Mesendoderm (in vitro differentiated cells): ENCODE measurements at regions not wholly inside any gene's neighbourhood (a gene's known extent, or its start where the extent isn't known, plus 50 kb on each side); places are given as distances from the start of the nearest gene placed in this dataset.

Experiments
- DNase-seq: peaks from one replicate; pipeline ENCODE4 v3.0.0; 2013
- H2AK5ac ChIP-seq: 2 replicates; pipeline ENCODE4 v1.6.1; 2013; ENCODE audit warnings: low read length, inconsistent platforms
- H2BK120ac ChIP-seq: 2 replicates; pipeline ENCODE4 v1.6.1; 2013; ENCODE audit warnings: low read depth, mild to moderate bottlenecking, low read length, moderate library complexity, mixed read lengths
- H2BK15ac ChIP-seq: replicated peaks from 2 replicates; pipeline ENCODE4 v1.6.1; 2013; ENCODE audit warnings: low read depth, mild to moderate bottlenecking, moderate library complexity
- H2BK5ac ChIP-seq: 2 replicates; pipeline ENCODE4 v1.6.1; 2013; ENCODE audit warnings: low read length, inconsistent platforms
- H3K18ac ChIP-seq: 2 replicates; pipeline ENCODE4 v1.6.1; 2013; ENCODE audit warnings: mild to moderate bottlenecking, low read length, mixed read lengths
- H3K23ac ChIP-seq: one replicate; pipeline ENCODE4 v1.6.1; 2013; ENCODE audit warnings: low read length
- H3K27ac ChIP-seq: 2 replicates; pipeline ENCODE4 v1.5.1; 2013; ENCODE audit warnings: low read depth, mild to moderate bottlenecking, inconsistent platforms, low read length, moderate library complexity
- H3K27me3 ChIP-seq: 2 replicates; pipeline ENCODE4 v1.6.1; 2013; ENCODE audit warnings: low read length, control low read depth, mild to moderate bottlenecking, inconsistent platforms; ENCODE audit not compliant: insufficient read depth, poor library complexity
- H3K36me3 ChIP-seq: 2 replicates; pipeline ENCODE4 v1.6.1; 2013; ENCODE audit warnings: low read length, inconsistent platforms; ENCODE audit not compliant: control insufficient read depth, insufficient read depth
- H3K4ac ChIP-seq: one replicate; pipeline ENCODE4 v1.6.1; 2013; ENCODE audit warnings: low read depth, mild to moderate bottlenecking, low read length, moderate library complexity
- H3K4me1 ChIP-seq: 2 replicates; pipeline ENCODE4 v1.6.1; 2013; ENCODE audit warnings: low read depth, low read length, inconsistent platforms; ENCODE audit not compliant: control insufficient read depth
- H3K4me2 ChIP-seq: 2 replicates; pipeline ENCODE4 v1.6.1; 2013; ENCODE audit warnings: low read length
- H3K4me3 ChIP-seq: 2 replicates; pipeline ENCODE4 v1.5.1; 2013; ENCODE audit warnings: mild to moderate bottlenecking, low read length
- H3K56ac ChIP-seq: one replicate; pipeline ENCODE4 v1.6.1; 2013; ENCODE audit warnings: low read length
- H3K79me1 ChIP-seq: 2 replicates; pipeline ENCODE4 v1.6.1; 2013; ENCODE audit warnings: low read length, inconsistent platforms
- H3K79me2 ChIP-seq: 2 replicates; pipeline ENCODE4 v1.6.1; 2013; ENCODE audit warnings: mild to moderate bottlenecking, low read length; ENCODE audit not compliant: control insufficient read depth, insufficient read depth
- H3K9ac ChIP-seq: 2 replicates; pipeline ENCODE4 v1.6.1; 2013; ENCODE audit warnings: low read length, inconsistent platforms
- H4K5ac ChIP-seq: one replicate; pipeline ENCODE4 v1.6.1; 2013; ENCODE audit warnings: low read length
- H4K8ac ChIP-seq: one replicate; pipeline ENCODE4 v1.6.1; 2013; ENCODE audit warnings: low read depth, mild to moderate bottlenecking, control low read depth, low read length, moderate library complexity
- WGBS: extraction: QIAGEN DNeasy Blood & Tissue Kit; methylation state at CpG from one replicate; pipeline ENCODE4 v1.1.7; 2013; ENCODE audit warnings: low lambda C conversion rate, missing lambda C conversion rate; ENCODE audit not compliant: insufficient coverage; ENCODE audit errors: extremely low coverage; 5-methylcytosine and 5-hydroxymethylcytosine counted together

- no peak overlapping the region for H3K27ac ChIP-seq
- no peak overlapping the region for H3K9ac ChIP-seq
- no peaks in the 10 kb centered on the region for H3K4me1 ChIP-seq
- no peak overlapping the region for H3K4ac ChIP-seq
- no peaks in the 10 kb centered on the region for H3K79me2 ChIP-seq
- no peak overlapping the region for H3K4me2 ChIP-seq
- no peaks in the 10 kb centered on the region for H3K36me3 ChIP-seq
- no peak overlapping the region for H3K4me3 ChIP-seq
- H3K79me1 ChIP-seq = no peaks in the 10 kb centered on the region
- no peak overlapping the region for H4K5ac ChIP-seq
- no peak overlapping the region for H2BK120ac ChIP-seq
- WGBS = no CpG with 5 or more reads among the region's 7 CpGs
- no peak overlapping the region for H2BK5ac ChIP-seq
- no peak overlapping the region for H3K18ac ChIP-seq
- no peak overlapping the region for H2BK15ac ChIP-seq
- H4K8ac ChIP-seq = no peak overlapping the region
- H2AK5ac ChIP-seq = no peak overlapping the region
- no peak for DNase-seq
- H3K23ac ChIP-seq = no peak overlapping the region
- no peaks in the 10 kb centered on the region for H3K27me3 ChIP-seq
- H3K56ac ChIP-seq = no peak overlapping the region
These were observed 73.9 kb downstream of the WNT5A start for GRCh38 chr3:55413236-55413635.

GRCh38 chr3:55412545-55412944, 74.6 kb downstream of the WNT5A start:
- H2BK5ac ChIP-seq = no peak overlapping the region

GRCh38 chr3:55409806-55410205, 77.3 kb downstream of the WNT5A start:
- no peak overlapping the region for H3K56ac ChIP-seq
- no peaks in the 10 kb centered on the region for H3K79me2 ChIP-seq
- H3K27me3 ChIP-seq = no peaks in the 10 kb centered on the region
- no peak overlapping the region for H3K23ac ChIP-seq
- H2BK15ac ChIP-seq = no peak overlapping the region
- no peak overlapping the region for H2BK120ac ChIP-seq
- no peaks in the 10 kb centered on the region for H3K79me1 ChIP-seq
- no peak for DNase-seq
- H3K9ac ChIP-seq = no peak overlapping the region
- no peak overlapping the region for H4K8ac ChIP-seq
- no peak overlapping the region for H2BK5ac ChIP-seq
- no peak overlapping the region for H3K27ac ChIP-seq
- no peak overlapping the region for H4K5ac ChIP-seq
- H3K4me1 ChIP-seq = no peaks in the 10 kb centered on the region
- no peaks in the 10 kb centered on the region for H3K36me3 ChIP-seq
- no peak overlapping the region for H3K18ac ChIP-seq
- no peak overlapping the region for H2AK5ac ChIP-seq
- no CpG with 5 or more reads among the region's 2 CpGs for WGBS
- no peak overlapping the region for H3K4me2 ChIP-seq
- H3K4me3 ChIP-seq = no peak overlapping the region
- H3K4ac ChIP-seq = no peak overlapping the region

More at GRCh38 chr3:55412545-55412944, 74.6 kb downstream of the WNT5A start:
- Histone ChIP-seq H3K4me3 (no peak overlapping the region), H3K36me3 (no peaks in the 10 kb centered on the region), H3K23ac (no peak overlapping the region), H3K4me1 (no peaks in the 10 kb centered on the region), H2BK120ac (no peak overlapping the region), H3K56ac (no peak overlapping the region), H3K18ac (no peak overlapping the region), H3K4ac (no peak overlapping the region), H3K4me2 (no peak overlapping the region), H2BK15ac (no peak overlapping the region), H4K8ac (no peak overlapping the region), H3K27ac (no peak overlapping the region), H3K27me3 (no peaks in the 10 kb centered on the region), H2AK5ac (no peak overlapping the region), H4K5ac (no peak overlapping the region), H3K79me1 (no peaks in the 10 kb centered on the region), H3K79me2 (no peaks in the 10 kb centered on the region), H3K9ac (no peak overlapping the region)
- WGBS = no CpG with 5 or more reads among the region's 4 CpGs
- DNase-seq = no peak

- Histone ChIP-seq H4K8ac (no peak overlapping the region), H3K23ac (no peak overlapping the region), H3K36me3 (no peaks in the 10 kb centered on the region), H3K4me2 (no peak overlapping the region), H2BK120ac (no peak overlapping the region), H3K56ac (no peak overlapping the region), H3K4ac (no peak overlapping the region), H3K18ac (no peak overlapping the region), H3K4me3 (no peak overlapping the region), H3K79me1 (no peaks in the 10 kb centered on the region), H2BK5ac (no peak overlapping the region), H3K79me2 (no peaks in the 10 kb centered on the region), H3K4me1 (no peaks in the 10 kb centered on the region), H2BK15ac (no peak overlapping the region), H3K27me3 (no peaks in the 10 kb centered on the region), H3K27ac (no peak overlapping the region), H3K9ac (no peak overlapping the region), H4K5ac (no peak overlapping the region), H2AK5ac (no peak overlapping the region)
- WGBS = no CpG with 5 or more reads among the region's 3 CpGs
- no peak for DNase-seq
These were observed 78.8 kb downstream of the WNT5A start for GRCh38 chr3:55408193-55408826.

GRCh38 chr3:55407426-55407820, 79.7 kb downstream of the WNT5A start:
- no peak overlapping the region for H2AK5ac ChIP-seq
- H3K4me2 ChIP-seq = no peak overlapping the region
- H3K56ac ChIP-seq = no peak overlapping the region
- H2BK5ac ChIP-seq = no peak overlapping the region
- no peaks in the 10 kb centered on the region for H3K27me3 ChIP-seq
- no peak overlapping the region for H2BK15ac ChIP-seq
- H3K27ac ChIP-seq = no peak overlapping the region
- H3K23ac ChIP-seq = no peak overlapping the region
- no CpG with 5 or more reads among the region's 1 CpG for WGBS
- no peak overlapping the region for H3K4ac ChIP-seq
- no peak overlapping the region for H4K5ac ChIP-seq
- no peaks in the 10 kb centered on the region for H3K36me3 ChIP-seq
- H4K8ac ChIP-seq = no peak overlapping the region
- H3K79me2 ChIP-seq = no peaks in the 10 kb centered on the region
- no peaks in the 10 kb centered on the region for H3K4me1 ChIP-seq
- no peak overlapping the region for H2BK120ac ChIP-seq
- no peak overlapping the region for H3K18ac ChIP-seq
- DNase-seq = no peak
- no peak overlapping the region for H3K9ac ChIP-seq
- no peak overlapping the region for H3K4me3 ChIP-seq
- H3K79me1 ChIP-seq = no peaks in the 10 kb centered on the region
